Activated T-cell treated with anti-CD3 and anti-CD28 coated beads, Interleukin-2, amount 50 U/mL, for 24 hours (primary cell): ENCODE measurements at regions not wholly inside any gene's neighbourhood (a gene's known extent, or its start where the extent isn't known, plus 50 kb on each side); places are given as distances from the start of the nearest gene placed in this dataset.

Experiments
- DNase-seq: peaks from one replicate; pipeline ENCODE4 v3.0.0-alpha.2; 2020
- H3K27ac Mint-ChIP-seq: 2 replicates; pipeline ENCODE4 v1.8.0; 2020; ENCODE audit warnings: mild to moderate bottlenecking, mixed read lengths
- H3K27me3 Mint-ChIP-seq: 2 replicates; pipeline ENCODE4 v1.8.0; 2020; ENCODE audit warnings: mixed read lengths
- H3K36me3 Mint-ChIP-seq: 2 replicates; pipeline ENCODE4 v1.8.0; 2020; ENCODE audit warnings: low read depth, mixed read lengths
- H3K4me1 Mint-ChIP-seq: 2 replicates; pipeline ENCODE4 v1.8.0; 2020; ENCODE audit warnings: low read depth, mixed read lengths
- H3K4me3 Mint-ChIP-seq: 2 replicates; pipeline ENCODE4 v1.8.0; 2020; ENCODE audit warnings: mild to moderate bottlenecking, moderate library complexity, mixed read lengths
- H3K9me3 Mint-ChIP-seq: 2 replicates; pipeline ENCODE4 v1.8.0; 2020; ENCODE audit warnings: mixed read lengths

- H3K4me1 Mint-ChIP-seq, result no peaks in the 10 kb centered on the region
- H3K27me3 Mint-ChIP-seq, result no peaks in the 10 kb centered on the region
- DNase-seq, result no peak
- no peak overlapping the region for H3K4me3 Mint-ChIP-seq
- H3K27ac Mint-ChIP-seq, result no peak overlapping the region
- no peaks in the 10 kb centered on the region for H3K36me3 Mint-ChIP-seq
- peaks cover 9% of the 10 kb centered on the region for H3K9me3 Mint-ChIP-seq
Observed at GRCh38 chr7:120123528-120123927, 149.4 kb upstream of the KCND2 start.

GRCh38 chr7:120131096-120131839, 141.7 kb upstream of the KCND2 start:
- Mint-ChIP-seq H3K4me1 (no peaks in the 10 kb centered on the region), H3K4me3 (no peak overlapping the region), H3K36me3 (no peaks in the 10 kb centered on the region), H3K27me3 (no peaks in the 10 kb centered on the region), H3K27ac (no peak overlapping the region), H3K9me3 (peaks cover 15% of the 10 kb centered on the region)
- no peak for DNase-seq

- DNase-seq, result no peak
- H3K9me3 Mint-ChIP-seq, result peaks cover 13% of the 10 kb centered on the region
- no peak overlapping the region for H3K27ac Mint-ChIP-seq
- no peaks in the 10 kb centered on the region for H3K4me1 Mint-ChIP-seq
- H3K36me3 Mint-ChIP-seq, result no peaks in the 10 kb centered on the region
- no peak overlapping the region for H3K4me3 Mint-ChIP-seq
- H3K27me3 Mint-ChIP-seq, result no peaks in the 10 kb centered on the region
Observed at GRCh38 chr7:120138497-120138896, 134.5 kb upstream of the KCND2 start.

- no peak for DNase-seq
- H3K27me3 Mint-ChIP-seq, result no peaks in the 10 kb centered on the region
- no peaks in the 10 kb centered on the region for H3K4me1 Mint-ChIP-seq
- H3K9me3 Mint-ChIP-seq, result peaks cover 6% of the 10 kb centered on the region
- no peak overlapping the region for H3K4me3 Mint-ChIP-seq
- no peaks in the 10 kb centered on the region for H3K36me3 Mint-ChIP-seq
- no peak overlapping the region for H3K27ac Mint-ChIP-seq
Observed at GRCh38 chr7:120156476-120156875, 116.5 kb upstream of the KCND2 start.

GRCh38 chr7:120160166-120160565, 112.8 kb upstream of the KCND2 start:
- no peaks in the 10 kb centered on the region for H3K27me3 Mint-ChIP-seq
- H3K9me3 Mint-ChIP-seq, result peaks cover 11% of the 10 kb centered on the region
- H3K36me3 Mint-ChIP-seq, result no peaks in the 10 kb centered on the region
- no peak for DNase-seq
- no peaks in the 10 kb centered on the region for H3K4me1 Mint-ChIP-seq
- no peak overlapping the region for H3K4me3 Mint-ChIP-seq
- no peak overlapping the region for H3K27ac Mint-ChIP-seq

- Mint-ChIP-seq H3K27me3 (no peaks in the 10 kb centered on the region), H3K4me3 (no peak overlapping the region), H3K4me1 (no peaks in the 10 kb centered on the region), H3K36me3 (no peaks in the 10 kb centered on the region), H3K27ac (no peak overlapping the region), H3K9me3 (peaks cover 11% of the 10 kb centered on the region)
- DNase-seq, result no peak
Observed at GRCh38 chr7:120163449-120163848, 109.5 kb upstream of the KCND2 start.

GRCh38 chr7:120165227-120165626, 107.7 kb upstream of the KCND2 start:
- H3K9me3 Mint-ChIP-seq, result peaks cover 11% of the 10 kb centered on the region
- no peak overlapping the region for H3K4me3 Mint-ChIP-seq
- no peaks in the 10 kb centered on the region for H3K27me3 Mint-ChIP-seq
- H3K4me1 Mint-ChIP-seq, result no peaks in the 10 kb centered on the region
- no peaks in the 10 kb centered on the region for H3K36me3 Mint-ChIP-seq
- H3K27ac Mint-ChIP-seq, result no peak overlapping the region
- DNase-seq, result no peak

GRCh38 chr7:120168066-120168465, 104.9 kb upstream of the KCND2 start:
- Mint-ChIP-seq H3K27me3 (no peaks in the 10 kb centered on the region), H3K4me3 (no peak overlapping the region), H3K9me3 (peaks cover 5% of the 10 kb centered on the region)

GRCh38 chr7:120169996-120170783, 102.8 kb upstream of the KCND2 start:
- peaks cover 2% of the 10 kb centered on the region for H3K9me3 Mint-ChIP-seq
- H3K27me3 Mint-ChIP-seq, result no peaks in the 10 kb centered on the region
- H3K4me1 Mint-ChIP-seq, result no peaks in the 10 kb centered on the region
- DNase-seq, result no peak
- no peak overlapping the region for H3K4me3 Mint-ChIP-seq
- no peak overlapping the region for H3K27ac Mint-ChIP-seq
- H3K36me3 Mint-ChIP-seq, result no peaks in the 10 kb centered on the region

More at GRCh38 chr7:120168066-120168465, 104.9 kb upstream of the KCND2 start:
- Mint-ChIP-seq H3K27ac (no peak overlapping the region), H3K4me1 (no peaks in the 10 kb centered on the region), H3K36me3 (no peaks in the 10 kb centered on the region)
- DNase-seq, result no peak

- H3K27ac Mint-ChIP-seq, result no peak overlapping the region
Observed at GRCh38 chr7:120170834-120171233, 102.1 kb upstream of the KCND2 start.

GRCh38 chr7:120171406-120171805, 101.6 kb upstream of the KCND2 start:
- Mint-ChIP-seq H3K9me3 (no peaks in the 10 kb centered on the region), H3K27ac (no peak overlapping the region), H3K4me1 (no peaks in the 10 kb centered on the region), H3K4me3 (no peak overlapping the region), H3K27me3 (no peaks in the 10 kb centered on the region), H3K36me3 (no peaks in the 10 kb centered on the region)
- DNase-seq, result no peak

More at GRCh38 chr7:120170834-120171233, 102.1 kb upstream of the KCND2 start:
- Mint-ChIP-seq H3K4me1 (no peaks in the 10 kb centered on the region), H3K27me3 (no peaks in the 10 kb centered on the region), H3K36me3 (no peaks in the 10 kb centered on the region), H3K9me3 (no peaks in the 10 kb centered on the region), H3K4me3 (no peak overlapping the region)
- DNase-seq, result no peak

GRCh38 chr7:120180221-120180620, 92.8 kb upstream of the KCND2 start:
- Mint-ChIP-seq H3K9me3 (peaks cover 19% of the 10 kb centered on the region), H3K4me3 (no peak overlapping the region), H3K36me3 (no peaks in the 10 kb centered on the region), H3K27ac (no peak overlapping the region), H3K4me1 (no peaks in the 10 kb centered on the region), H3K27me3 (no peaks in the 10 kb centered on the region)
- DNase-seq, result no peak

- Mint-ChIP-seq H3K27me3 (no peaks in the 10 kb centered on the region), H3K4me3 (no peak overlapping the region), H3K4me1 (no peaks in the 10 kb centered on the region), H3K9me3 (peaks cover 19% of the 10 kb centered on the region), H3K27ac (no peak overlapping the region), H3K36me3 (no peaks in the 10 kb centered on the region)
- DNase-seq, result no peak
Observed at GRCh38 chr7:120181499-120181898, 91.5 kb upstream of the KCND2 start.

GRCh38 chr7:120184866-120185265, 88.1 kb upstream of the KCND2 start:
- DNase-seq, result no peak
- H3K9me3 Mint-ChIP-seq, result peaks cover 14% of the 10 kb centered on the region
- no peak overlapping the region for H3K4me3 Mint-ChIP-seq
- H3K27ac Mint-ChIP-seq, result no peak overlapping the region
- H3K36me3 Mint-ChIP-seq, result no peaks in the 10 kb centered on the region
- H3K4me1 Mint-ChIP-seq, result no peaks in the 10 kb centered on the region
- H3K27me3 Mint-ChIP-seq, result no peaks in the 10 kb centered on the region
